HepG2 (cell line): ENCODE measurements at regions not wholly inside any gene's neighbourhood (a gene's known extent, or its start where the extent isn't known, plus 50 kb on each side); places are given as distances from the start of the nearest gene placed in this dataset.

Source experiments
- GATAD2A ChIP-seq: IDR thresholded peaks from 2 replicates; pipeline ENCODE4 v1.6.1; 2016
- KDM5A ChIP-seq: fragments of 200-600 bp; sonication (generic); IDR thresholded peaks from 2 replicates; pipeline ENCODE4 v1.7.0; 2018; ENCODE audit warnings: antibody characterized with exemption, mild to moderate bottlenecking, low read length, borderline replicate concordance
- MAFF ChIP-seq: IDR thresholded peaks from 2 replicates; pipeline ENCODE4 v1.6.1; 2011; ENCODE audit warnings: low read depth, low read length, improper control_type of control experiment
- MEF2D ChIP-seq: sonication (generic); formaldehyde crosslinking; IDR thresholded peaks from 2 replicates; pipeline ENCODE4 v1.5.1; 2020; ENCODE audit warnings: mild to moderate bottlenecking, missing genetic modification reagents
- SP5 ChIP-seq: IDR thresholded peaks from 2 replicates; pipeline ENCODE4 v1.6.1; 2016; ENCODE audit warnings: low read depth, borderline replicate concordance
- TSC22D2 ChIP-seq: sonication (generic); formaldehyde crosslinking; IDR thresholded peaks from 2 replicates; pipeline ENCODE4 v1.5.1; 2020; ENCODE audit warnings: missing genetic modification reagents, mild to moderate bottlenecking, borderline replicate concordance
- ZBTB8A ChIP-seq: sonication (generic); formaldehyde crosslinking; IDR thresholded peaks from 2 replicates; pipeline ENCODE4 v1.4.0; 2020; ENCODE audit warnings: mild to moderate bottlenecking, low read depth, missing genetic modification reagents, borderline replicate concordance
- ZFP82 ChIP-seq: sonication (generic); formaldehyde crosslinking; IDR thresholded peaks from 2 replicates; pipeline ENCODE4 v1.5.1; 2020; ENCODE audit warnings: mild to moderate bottlenecking, missing genetic modification reagents, borderline replicate concordance
- ZNF484 ChIP-seq: sonication (generic); formaldehyde crosslinking; IDR thresholded peaks from 2 replicates; pipeline ENCODE4 v1.5.1; 2020; ENCODE audit warnings: mild to moderate bottlenecking, low read depth, missing genetic modification reagents, borderline replicate concordance
- ZNF570 ChIP-seq: sonication (generic); formaldehyde crosslinking; IDR thresholded peaks from 2 replicates; pipeline ENCODE4 v1.4.0; 2020; ENCODE audit warnings: mild to moderate bottlenecking, missing genetic modification reagents, borderline replicate concordance
- ZNF7 ChIP-seq: IDR thresholded peaks from 2 replicates; pipeline ENCODE4 v1.6.1; 2016; ENCODE audit warnings: missing biosample characterization, missing genetic modification reagents
- ZNF879 ChIP-seq: sonication (generic); formaldehyde crosslinking; IDR thresholded peaks from 2 replicates; pipeline ENCODE4 v1.8.1; 2023; ENCODE audit warnings: missing genetic modification reagents
- TF ChIP-seq, protein P1 (sequence below): IDR thresholded peaks from 2 replicates; pipeline ENCODE4 v1.4.0; 2020; ENCODE audit warnings: mild to moderate bottlenecking, missing genetic modification reagents
- TF ChIP-seq, protein P2 (sequence below): IDR thresholded peaks from 2 replicates; pipeline ENCODE4 v1.6.1; 2016; ENCODE audit warnings: mild to moderate bottlenecking
- TF ChIP-seq, protein P3 (sequence below): sonication (generic); formaldehyde crosslinking; IDR thresholded peaks from 2 replicates; pipeline ENCODE4 v1.8.1; 2023; ENCODE audit warnings: missing genetic modification reagents, mild to moderate bottlenecking, borderline replicate concordance
- TF ChIP-seq, protein P4 (sequence below): sonication (generic); formaldehyde crosslinking; conservative IDR thresholded peaks from 2 replicates; pipeline ENCODE4 v1.8.0; 2022; ENCODE audit warnings: missing genetic modification reagents
- TF ChIP-seq, protein P5 (sequence below): sonication (generic); formaldehyde crosslinking; IDR thresholded peaks from 2 replicates; pipeline ENCODE4 v1.5.1; 2020; ENCODE audit warnings: missing genetic modification reagents, mild to moderate bottlenecking, borderline replicate concordance

DNA sequence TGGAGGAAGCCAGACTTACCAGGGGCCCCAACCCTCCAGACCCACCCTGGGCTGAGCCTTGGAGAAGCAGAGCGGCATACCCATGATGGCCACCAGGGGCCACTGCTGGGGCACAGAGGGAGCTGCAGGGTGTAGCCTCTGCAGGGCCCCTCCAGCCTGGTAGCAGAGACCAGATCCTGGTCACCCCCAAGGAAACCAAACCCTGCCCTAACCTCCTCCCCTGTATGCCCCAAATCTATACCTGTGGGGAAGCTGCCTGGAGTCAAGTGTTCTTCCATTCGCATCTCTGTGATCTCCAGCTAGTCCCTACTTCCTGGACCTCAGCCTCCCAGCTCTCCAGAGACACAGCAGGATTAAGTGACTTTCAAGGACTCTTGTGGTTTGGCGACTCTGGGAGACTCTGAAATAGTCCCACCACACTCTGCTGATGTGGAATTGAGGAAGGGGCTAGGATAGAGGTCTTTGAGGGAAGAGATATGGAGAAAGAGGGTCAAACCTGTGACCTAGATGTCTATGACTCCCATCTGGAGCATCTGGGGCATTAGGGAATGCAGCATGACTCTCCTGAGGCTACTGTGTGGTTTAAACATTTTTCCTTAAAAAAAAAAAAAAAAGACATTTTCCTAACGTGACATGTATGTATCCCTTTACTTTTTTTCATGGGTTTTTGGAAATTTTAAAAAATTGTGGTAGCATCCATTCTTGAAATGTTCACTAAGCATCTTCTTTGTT lies 119.2 kb upstream of the IPO9 start (continued):
- TF ChIP-seq, protein P1, sequence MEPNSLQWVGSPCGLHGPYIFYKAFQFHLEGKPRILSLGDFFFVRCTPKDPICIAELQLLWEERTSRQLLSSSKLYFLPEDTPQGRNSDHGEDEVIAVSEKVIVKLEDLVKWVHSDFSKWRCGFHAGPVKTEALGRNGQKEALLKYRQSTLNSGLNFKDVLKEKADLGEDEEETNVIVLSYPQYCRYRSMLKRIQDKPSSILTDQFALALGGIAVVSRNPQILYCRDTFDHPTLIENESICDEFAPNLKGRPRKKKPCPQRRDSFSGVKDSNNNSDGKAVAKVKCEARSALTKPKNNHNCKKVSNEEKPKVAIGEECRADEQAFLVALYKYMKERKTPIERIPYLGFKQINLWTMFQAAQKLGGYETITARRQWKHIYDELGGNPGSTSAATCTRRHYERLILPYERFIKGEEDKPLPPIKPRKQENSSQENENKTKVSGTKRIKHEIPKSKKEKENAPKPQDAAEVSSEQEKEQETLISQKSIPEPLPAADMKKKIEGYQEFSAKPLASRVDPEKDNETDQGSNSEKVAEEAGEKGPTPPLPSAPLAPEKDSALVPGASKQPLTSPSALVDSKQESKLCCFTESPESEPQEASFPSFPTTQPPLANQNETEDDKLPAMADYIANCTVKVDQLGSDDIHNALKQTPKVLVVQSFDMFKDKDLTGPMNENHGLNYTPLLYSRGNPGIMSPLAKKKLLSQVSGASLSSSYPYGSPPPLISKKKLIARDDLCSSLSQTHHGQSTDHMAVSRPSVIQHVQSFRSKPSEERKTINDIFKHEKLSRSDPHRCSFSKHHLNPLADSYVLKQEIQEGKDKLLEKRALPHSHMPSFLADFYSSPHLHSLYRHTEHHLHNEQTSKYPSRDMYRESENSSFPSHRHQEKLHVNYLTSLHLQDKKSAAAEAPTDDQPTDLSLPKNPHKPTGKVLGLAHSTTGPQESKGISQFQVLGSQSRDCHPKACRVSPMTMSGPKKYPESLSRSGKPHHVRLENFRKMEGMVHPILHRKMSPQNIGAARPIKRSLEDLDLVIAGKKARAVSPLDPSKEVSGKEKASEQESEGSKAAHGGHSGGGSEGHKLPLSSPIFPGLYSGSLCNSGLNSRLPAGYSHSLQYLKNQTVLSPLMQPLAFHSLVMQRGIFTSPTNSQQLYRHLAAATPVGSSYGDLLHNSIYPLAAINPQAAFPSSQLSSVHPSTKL (CRISPR knock-in tag): no peak
- TF ChIP-seq KDM5A (no peak), ZFP82 (CRISPR knock-in tag) (no peak), MEF2D (CRISPR knock-in tag) (no peak), SP5 (no peak), GATAD2A (CRISPR knock-in tag) (no peak), ZNF879 (CRISPR knock-in tag) (no peak), ZNF570 (CRISPR knock-in tag) (no peak), TSC22D2 (CRISPR knock-in tag) (0 out of 2 replicates have a peak, but pooled peaks have one; percentile 44), MAFF (no peak), ZBTB8A (no peak), ZNF7 (CRISPR knock-in tag) (no peak), ZNF484 (CRISPR knock-in tag) (no peak)
- TF ChIP-seq, protein P2, sequence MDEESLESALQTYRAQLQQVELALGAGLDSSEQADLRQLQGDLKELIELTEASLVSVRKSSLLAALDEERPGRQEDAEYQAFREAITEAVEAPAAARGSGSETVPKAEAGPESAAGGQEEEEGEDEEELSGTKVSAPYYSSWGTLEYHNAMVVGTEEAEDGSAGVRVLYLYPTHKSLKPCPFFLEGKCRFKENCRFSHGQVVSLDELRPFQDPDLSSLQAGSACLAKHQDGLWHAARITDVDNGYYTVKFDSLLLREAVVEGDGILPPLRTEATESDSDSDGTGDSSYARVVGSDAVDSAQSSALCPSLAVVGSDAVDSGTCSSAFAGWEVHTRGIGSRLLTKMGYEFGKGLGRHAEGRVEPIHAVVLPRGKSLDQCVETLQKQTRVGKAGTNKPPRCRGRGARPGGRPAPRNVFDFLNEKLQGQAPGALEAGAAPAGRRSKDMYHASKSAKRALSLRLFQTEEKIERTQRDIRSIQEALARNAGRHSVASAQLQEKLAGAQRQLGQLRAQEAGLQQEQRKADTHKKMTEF (CRISPR knock-in tag): no peak
- TF ChIP-seq, protein P3, sequence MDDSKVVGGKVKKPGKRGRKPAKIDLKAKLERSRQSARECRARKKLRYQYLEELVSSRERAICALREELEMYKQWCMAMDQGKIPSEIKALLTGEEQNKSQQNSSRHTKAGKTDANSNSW (CRISPR knock-in tag): no peak
- TF ChIP-seq, protein P4, sequence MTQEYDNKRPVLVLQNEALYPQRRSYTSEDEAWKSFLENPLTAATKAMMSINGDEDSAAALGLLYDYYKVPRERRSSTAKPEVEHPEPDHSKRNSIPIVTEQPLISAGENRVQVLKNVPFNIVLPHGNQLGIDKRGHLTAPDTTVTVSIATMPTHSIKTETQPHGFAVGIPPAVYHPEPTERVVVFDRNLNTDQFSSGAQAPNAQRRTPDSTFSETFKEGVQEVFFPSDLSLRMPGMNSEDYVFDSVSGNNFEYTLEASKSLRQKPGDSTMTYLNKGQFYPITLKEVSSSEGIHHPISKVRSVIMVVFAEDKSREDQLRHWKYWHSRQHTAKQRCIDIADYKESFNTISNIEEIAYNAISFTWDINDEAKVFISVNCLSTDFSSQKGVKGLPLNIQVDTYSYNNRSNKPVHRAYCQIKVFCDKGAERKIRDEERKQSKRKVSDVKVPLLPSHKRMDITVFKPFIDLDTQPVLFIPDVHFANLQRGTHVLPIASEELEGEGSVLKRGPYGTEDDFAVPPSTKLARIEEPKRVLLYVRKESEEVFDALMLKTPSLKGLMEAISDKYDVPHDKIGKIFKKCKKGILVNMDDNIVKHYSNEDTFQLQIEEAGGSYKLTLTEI (CRISPR knock-in tag): no peak
- TF ChIP-seq, protein P5, sequence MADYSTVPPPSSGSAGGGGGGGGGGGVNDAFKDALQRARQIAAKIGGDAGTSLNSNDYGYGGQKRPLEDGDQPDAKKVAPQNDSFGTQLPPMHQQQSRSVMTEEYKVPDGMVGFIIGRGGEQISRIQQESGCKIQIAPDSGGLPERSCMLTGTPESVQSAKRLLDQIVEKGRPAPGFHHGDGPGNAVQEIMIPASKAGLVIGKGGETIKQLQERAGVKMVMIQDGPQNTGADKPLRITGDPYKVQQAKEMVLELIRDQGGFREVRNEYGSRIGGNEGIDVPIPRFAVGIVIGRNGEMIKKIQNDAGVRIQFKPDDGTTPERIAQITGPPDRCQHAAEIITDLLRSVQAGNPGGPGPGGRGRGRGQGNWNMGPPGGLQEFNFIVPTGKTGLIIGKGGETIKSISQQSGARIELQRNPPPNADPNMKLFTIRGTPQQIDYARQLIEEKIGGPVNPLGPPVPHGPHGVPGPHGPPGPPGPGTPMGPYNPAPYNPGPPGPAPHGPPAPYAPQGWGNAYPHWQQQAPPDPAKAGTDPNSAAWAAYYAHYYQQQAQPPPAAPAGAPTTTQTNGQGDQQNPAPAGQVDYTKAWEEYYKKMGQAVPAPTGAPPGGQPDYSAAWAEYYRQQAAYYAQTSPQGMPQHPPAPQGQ: no peak
